Peyer's patch (tissue), 4 donors: ENCODE measurements at regions not wholly inside any gene's neighbourhood (a gene's known extent, or its start where the extent isn't known, plus 50 kb on each side); places are given as distances from the start of the nearest gene placed in this dataset.

Experiments used
- POLR2A ChIP-seq, 2 donors: fragments of 450-650 bp; IDR thresholded peaks; one replicate each; pipeline ENCODE4 v1.5.1; 2017; ENCODE audit warnings: antibody characterized with exemption in 2 of 2, mild to moderate bottlenecking in 2 of 2, moderate library complexity in 2 of 2
- TF ChIP-seq, protein P1 (sequence below), 6 experiments: fragments of 450-650 bp in 4 of 6; fragments of 200-600 bp in 2 of 6; sonication (generic) in 1 of 6; IDR thresholded peaks; one replicate each; pipeline ENCODE4 v1.5.1; 2017 to 2019; ENCODE audit warnings: antibody characterized with exemption in 6 of 6, mild to moderate bottlenecking in 3 of 6, moderate library complexity in 1 of 6

DNA sequence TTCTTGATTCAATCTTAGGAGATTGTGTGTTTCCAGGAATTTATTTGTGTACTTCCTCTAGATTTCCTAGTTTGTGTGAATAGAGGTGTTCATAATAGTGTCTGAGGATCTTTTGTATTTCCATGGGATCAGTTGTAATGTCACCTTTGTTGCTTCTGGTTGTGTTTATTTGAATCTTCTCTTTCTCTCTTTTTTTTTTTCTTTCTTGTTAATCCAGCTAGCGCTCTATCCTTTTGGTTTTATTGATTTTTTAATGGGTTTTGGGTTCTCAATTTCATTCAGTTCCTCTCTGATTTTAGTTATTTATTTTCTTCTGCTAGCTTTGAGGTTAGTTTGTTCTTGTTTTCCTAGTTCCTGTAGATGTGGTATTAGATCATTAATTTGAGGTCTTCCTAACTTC, 242.5 kb downstream of the SEC23A start:
- TF ChIP-seq, protein P1, sequence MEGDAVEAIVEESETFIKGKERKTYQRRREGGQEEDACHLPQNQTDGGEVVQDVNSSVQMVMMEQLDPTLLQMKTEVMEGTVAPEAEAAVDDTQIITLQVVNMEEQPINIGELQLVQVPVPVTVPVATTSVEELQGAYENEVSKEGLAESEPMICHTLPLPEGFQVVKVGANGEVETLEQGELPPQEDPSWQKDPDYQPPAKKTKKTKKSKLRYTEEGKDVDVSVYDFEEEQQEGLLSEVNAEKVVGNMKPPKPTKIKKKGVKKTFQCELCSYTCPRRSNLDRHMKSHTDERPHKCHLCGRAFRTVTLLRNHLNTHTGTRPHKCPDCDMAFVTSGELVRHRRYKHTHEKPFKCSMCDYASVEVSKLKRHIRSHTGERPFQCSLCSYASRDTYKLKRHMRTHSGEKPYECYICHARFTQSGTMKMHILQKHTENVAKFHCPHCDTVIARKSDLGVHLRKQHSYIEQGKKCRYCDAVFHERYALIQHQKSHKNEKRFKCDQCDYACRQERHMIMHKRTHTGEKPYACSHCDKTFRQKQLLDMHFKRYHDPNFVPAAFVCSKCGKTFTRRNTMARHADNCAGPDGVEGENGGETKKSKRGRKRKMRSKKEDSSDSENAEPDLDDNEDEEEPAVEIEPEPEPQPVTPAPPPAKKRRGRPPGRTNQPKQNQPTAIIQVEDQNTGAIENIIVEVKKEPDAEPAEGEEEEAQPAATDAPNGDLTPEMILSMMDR (IDR thresholded peaks at IDR 0.05), result no peak
- no peak for TF ChIP-seq POLR2A (IDR thresholded peaks at IDR 0.05)
